ENCODE measurements at regions not wholly inside any gene's neighbourhood (a gene's known extent, or its start where the extent isn't known, plus 50 kb on each side); places are given as distances from the start of the nearest gene placed in this dataset.

GRCh38 chrX:39293203-39293602 is 491.9 kb downstream of the MID1IP1 start:
- TF ChIP-seq, protein P1, sequence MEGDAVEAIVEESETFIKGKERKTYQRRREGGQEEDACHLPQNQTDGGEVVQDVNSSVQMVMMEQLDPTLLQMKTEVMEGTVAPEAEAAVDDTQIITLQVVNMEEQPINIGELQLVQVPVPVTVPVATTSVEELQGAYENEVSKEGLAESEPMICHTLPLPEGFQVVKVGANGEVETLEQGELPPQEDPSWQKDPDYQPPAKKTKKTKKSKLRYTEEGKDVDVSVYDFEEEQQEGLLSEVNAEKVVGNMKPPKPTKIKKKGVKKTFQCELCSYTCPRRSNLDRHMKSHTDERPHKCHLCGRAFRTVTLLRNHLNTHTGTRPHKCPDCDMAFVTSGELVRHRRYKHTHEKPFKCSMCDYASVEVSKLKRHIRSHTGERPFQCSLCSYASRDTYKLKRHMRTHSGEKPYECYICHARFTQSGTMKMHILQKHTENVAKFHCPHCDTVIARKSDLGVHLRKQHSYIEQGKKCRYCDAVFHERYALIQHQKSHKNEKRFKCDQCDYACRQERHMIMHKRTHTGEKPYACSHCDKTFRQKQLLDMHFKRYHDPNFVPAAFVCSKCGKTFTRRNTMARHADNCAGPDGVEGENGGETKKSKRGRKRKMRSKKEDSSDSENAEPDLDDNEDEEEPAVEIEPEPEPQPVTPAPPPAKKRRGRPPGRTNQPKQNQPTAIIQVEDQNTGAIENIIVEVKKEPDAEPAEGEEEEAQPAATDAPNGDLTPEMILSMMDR (IDR thresholded peaks at IDR 0.05; ENCODE audit: borderline replicate concordance, insufficient read depth, low read depth, low read length): no peak
- no peak overlapping the region for H3K4me3 ChIP-seq (ENCODE audit: low read depth, low read length)

GRCh38 chrX:39296472-39296871 is 495.2 kb downstream of the MID1IP1 start:
- H3K4me3 ChIP-seq (ENCODE audit: low read depth, low read length): no peak overlapping the region
- TF ChIP-seq, protein P1 (IDR thresholded peaks at IDR 0.05; ENCODE audit: borderline replicate concordance, insufficient read depth, low read depth, low read length): no peak

- H3K4me3 ChIP-seq (ENCODE audit: low read depth, low read length): no peak overlapping the region
- TF ChIP-seq, protein P1 (IDR thresholded peaks at IDR 0.05; ENCODE audit: borderline replicate concordance, insufficient read depth, low read depth, low read length): no peak
These were observed 497.6 kb downstream of the MID1IP1 start for GRCh38 chrX:39298821-39299220.

DNA sequence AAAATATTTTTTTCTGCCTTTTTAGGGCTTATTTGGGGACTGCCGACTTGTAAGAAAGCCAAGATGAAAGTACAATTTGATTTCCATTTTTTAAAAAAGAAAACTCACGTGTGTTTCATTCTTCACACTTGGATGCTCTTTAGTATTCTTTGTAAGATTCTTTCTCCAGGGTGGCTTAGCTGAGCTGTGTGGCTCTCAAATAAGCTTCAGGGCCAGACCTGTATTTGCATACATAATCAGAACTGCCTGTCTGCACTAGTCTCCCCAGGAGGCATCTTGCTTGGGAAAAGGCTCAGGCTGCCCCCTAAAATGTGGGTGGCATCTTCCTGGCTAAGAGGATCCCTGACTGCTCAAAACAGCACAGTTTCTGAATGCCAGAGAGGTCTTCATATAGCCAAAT is 498.4 kb downstream of the MID1IP1 start:
- TF ChIP-seq, protein P1 (IDR thresholded peaks at IDR 0.05; ENCODE audit: borderline replicate concordance, insufficient read depth, low read depth, low read length): no peak
- H3K4me3 ChIP-seq (ENCODE audit: low read depth, low read length): no peak overlapping the region

- no peak overlapping the region for H3K4me3 ChIP-seq (ENCODE audit: low read depth, low read length)
- TF ChIP-seq, protein P1 (IDR thresholded peaks at IDR 0.05; ENCODE audit: borderline replicate concordance, insufficient read depth, low read depth, low read length): no peak
These were observed 499.8 kb downstream of the MID1IP1 start for GRCh38 chrX:39301036-39301435.

- no peak overlapping the region for H3K4me3 ChIP-seq (ENCODE audit: low read depth, low read length)
- TF ChIP-seq, protein P1 (IDR thresholded peaks at IDR 0.05; ENCODE audit: borderline replicate concordance, insufficient read depth, low read depth, low read length): no peak
These were observed 501.6 kb downstream of the MID1IP1 start for GRCh38 chrX:39302838-39303237.

GRCh38 chrX:39304746-39305145 is 503.5 kb downstream of the MID1IP1 start:
- H3K4me3 ChIP-seq (ENCODE audit: low read depth, low read length): no peak overlapping the region
- TF ChIP-seq, protein P1 (IDR thresholded peaks at IDR 0.05; ENCODE audit: borderline replicate concordance, insufficient read depth, low read depth, low read length): no peak

Data from GM12875 (cell line).